H9 (cell line): ENCODE measurements at regions not wholly inside any gene's neighbourhood (a gene's known extent, or its start where the extent isn't known, plus 50 kb on each side); places are given as distances from the start of the nearest gene placed in this dataset.
"Not testable (repeated sequence)": the region's sequence is repeated elsewhere in the genome, so short reads cannot be mapped to it uniquely, and the experiment has no call there.

Experiments used
- DNase-seq: peaks from one replicate; pipeline ENCODE4 v3.0.0-alpha.2; 2017
- H2AFZ ChIP-seq: one replicate; pipeline ENCODE4 v1.6.1; 2013; ENCODE audit warnings: mild to moderate bottlenecking, low read length, control low read depth, moderate library complexity
- H2AK5ac ChIP-seq: 2 replicates; pipeline ENCODE4 v1.6.1; 2013; ENCODE audit warnings: low read length, control low read depth, mixed read lengths; ENCODE audit not compliant: insufficient read length
- H2BK120ac ChIP-seq: one replicate; pipeline ENCODE4 v1.6.1; 2013; ENCODE audit warnings: low read depth, mild to moderate bottlenecking, low read length, control low read depth, inconsistent platforms; ENCODE audit not compliant: poor library complexity, severe bottlenecking
- H2BK12ac ChIP-seq: 2 replicates; pipeline ENCODE4 v1.6.1; 2013; ENCODE audit warnings: low read length, control low read depth, mixed read lengths, low read depth; ENCODE audit not compliant: insufficient read length
- H2BK15ac ChIP-seq: 2 replicates; pipeline ENCODE4 v1.6.1; 2013; ENCODE audit warnings: low read depth, low read length, control low read depth
- H2BK20ac ChIP-seq: one replicate; pipeline ENCODE4 v1.6.1; 2013; ENCODE audit warnings: low read depth, mild to moderate bottlenecking, low read length, control low read depth, inconsistent platforms; ENCODE audit not compliant: poor library complexity, severe bottlenecking
- H2BK5ac ChIP-seq: 2 replicates; pipeline ENCODE4 v1.6.1; 2013; ENCODE audit warnings: low read length, control low read depth, mixed read lengths; ENCODE audit not compliant: insufficient read length
- H3K14ac ChIP-seq: 2 replicates; pipeline ENCODE4 v1.6.1; 2013; ENCODE audit warnings: low read length, control low read depth; ENCODE audit not compliant: insufficient read depth
- H3K18ac ChIP-seq: 2 replicates; pipeline ENCODE4 v1.6.1; 2013; ENCODE audit warnings: low read depth, mild to moderate bottlenecking, mixed read lengths, low read length, control low read depth; ENCODE audit not compliant: insufficient read length
- H3K23ac ChIP-seq: 2 replicates; pipeline ENCODE4 v1.6.1; 2013; ENCODE audit warnings: low read length, control low read depth, mixed read lengths, low read depth; ENCODE audit not compliant: insufficient read length
- H3K23me2 ChIP-seq: 2 replicates; pipeline ENCODE4 v1.6.1; 2013; ENCODE audit warnings: low read depth, mild to moderate bottlenecking, mixed read lengths, low read length, control low read depth; ENCODE audit not compliant: insufficient read length, poor library complexity, severe bottlenecking
- H3K27ac ChIP-seq: 2 replicates; pipeline ENCODE4 v1.5.1; 2013; ENCODE audit warnings: low read length, control low read depth, mixed read lengths, low read depth; ENCODE audit not compliant: insufficient read length
- H3K27me3 ChIP-seq: 2 replicates; pipeline ENCODE4 v1.6.1; 2013; ENCODE audit warnings: low read length, control low read depth, inconsistent platforms; ENCODE audit not compliant: insufficient read depth
- H3K4ac ChIP-seq: 2 replicates; pipeline ENCODE4 v1.6.1; 2013; ENCODE audit warnings: low read depth, mild to moderate bottlenecking, control low read depth, inconsistent platforms, low read length, moderate library complexity
- H3K4me1 ChIP-seq: 2 replicates; pipeline ENCODE4 v1.6.1; 2013; ENCODE audit warnings: low read length, control low read depth, inconsistent platforms; ENCODE audit not compliant: insufficient read depth
- H3K4me2 ChIP-seq: 2 replicates; pipeline ENCODE4 v1.6.1; 2013; ENCODE audit warnings: low read length, control low read depth, mixed read lengths; ENCODE audit not compliant: insufficient read length, insufficient read depth
- H3K56ac ChIP-seq: 2 replicates; pipeline ENCODE4 v1.6.1; 2013; ENCODE audit warnings: low read depth, mild to moderate bottlenecking, mixed read lengths, low read length, control low read depth; ENCODE audit not compliant: insufficient read length
- H3K79me1 ChIP-seq: 2 replicates; pipeline ENCODE4 v1.6.1; 2013; ENCODE audit warnings: low read depth, mild to moderate bottlenecking, moderate library complexity, low read length, control low read depth, inconsistent platforms; ENCODE audit not compliant: insufficient read depth, poor library complexity, severe bottlenecking
- H3K79me2 ChIP-seq: 2 replicates; pipeline ENCODE4 v1.6.1; 2013; ENCODE audit warnings: low read length, control low read depth, inconsistent platforms; ENCODE audit not compliant: insufficient read depth
- H3K9ac ChIP-seq: 2 replicates; pipeline ENCODE4 v1.6.1; 2013; ENCODE audit warnings: low read length, control low read depth, mixed read lengths; ENCODE audit not compliant: insufficient read length; ENCODE audit errors: extremely low read depth
- H3K9me3 ChIP-seq: one replicate; pipeline ENCODE4 v1.6.1; 2013; ENCODE audit warnings: low read depth, low read length, inconsistent platforms; ENCODE audit not compliant: control insufficient read depth
- H3T11ph ChIP-seq: one replicate; pipeline ENCODE4 v1.6.1; 2013; ENCODE audit warnings: mild to moderate bottlenecking, low read length, control low read depth, inconsistent platforms
- H4K20me1 ChIP-seq: one replicate; pipeline ENCODE4 v1.6.1; 2013; ENCODE audit not compliant: control insufficient read depth, insufficient read length, insufficient read depth
- H4K5ac ChIP-seq: 2 replicates; pipeline ENCODE4 v1.6.1; 2013; ENCODE audit warnings: low read depth, mild to moderate bottlenecking, mixed read lengths, low read length, control low read depth; ENCODE audit not compliant: insufficient read length
- H4K8ac ChIP-seq: replicated peaks from 2 replicates; pipeline ENCODE4 v1.6.1; 2013; ENCODE audit warnings: low read length, control low read depth, mixed read lengths, low read depth; ENCODE audit not compliant: insufficient read length
- H4K91ac ChIP-seq: 2 replicates; pipeline ENCODE4 v1.6.1; 2013; ENCODE audit warnings: low read depth, mild to moderate bottlenecking, moderate library complexity, mixed read lengths, low read length, control low read depth; ENCODE audit not compliant: insufficient read length
- H3K27ac Mint-ChIP-seq, 3 experiments: 2 replicates in 2 of 3; 3 replicates in 1 of 3; pipeline ENCODE4 v1.8.0; 2020 to 2021; ENCODE audit warnings: mixed read lengths in 3 of 3, mild to moderate bottlenecking in 1 of 3, moderate library complexity in 1 of 3
- H3K27me3 Mint-ChIP-seq: 2 replicates; pipeline ENCODE4 v1.8.0; 2021; ENCODE audit warnings: low read depth, mild to moderate bottlenecking, moderate library complexity, mixed read lengths
- H3K36me3 Mint-ChIP-seq, 3 experiments: 2 replicates in 2 of 3; 3 replicates in 1 of 3; pipeline ENCODE4 v1.8.0; 2020 to 2021; ENCODE audit warnings: low read depth in 3 of 3, mixed read lengths in 3 of 3; ENCODE audit not compliant: insufficient read depth in 1 of 3
- H3K4me1 Mint-ChIP-seq, 2 experiments: 2 replicates each; pipeline ENCODE4 v1.8.0; 2020; ENCODE audit warnings: mixed read lengths in 2 of 2
- H3K4me3 Mint-ChIP-seq, 2 experiments: 2 replicates in 1 of 2; 3 replicates in 1 of 2; pipeline ENCODE4 v1.8.0; 2020 to 2021; ENCODE audit warnings: mild to moderate bottlenecking in 2 of 2, mixed read lengths in 2 of 2, moderate library complexity in 1 of 2
- H3K9me3 Mint-ChIP-seq, 2 experiments: 2 replicates in 1 of 2; 3 replicates in 1 of 2; pipeline ENCODE4 v1.8.0; 2020; ENCODE audit warnings: mild to moderate bottlenecking in 2 of 2, mixed read lengths in 2 of 2, moderate library complexity in 1 of 2
- CTCF ChIP-seq: fragments of 200-600 bp; sonication (generic); conservative IDR thresholded peaks from 3 replicates; pipeline ENCODE4 v1.8.0; 2021; ENCODE audit warnings: antibody characterized with exemption, mild to moderate bottlenecking
- WGBS: extraction: QIAGEN DNeasy Blood & Tissue Kit; methylation state at CpG from one replicate; pipeline ENCODE4 v1.1.7; 2013; ENCODE audit warnings: missing lambda C conversion rate, low lambda C conversion rate, mixed read lengths; ENCODE audit not compliant: insufficient read length; ENCODE audit errors: extremely low coverage; 5-methylcytosine and 5-hydroxymethylcytosine counted together

GRCh38 chr16:59632276-59632855 is 898.2 kb upstream of the GOT2 start:
- Histone ChIP-seq H3K9me3 (no peaks in the 10 kb centered on the region), H2AFZ (no peak overlapping the region), H3K4ac (no peak overlapping the region), H3K18ac (no peak overlapping the region), H4K20me1 (no peaks in the 10 kb centered on the region), H3K14ac (no peak overlapping the region), H2BK120ac (no peak overlapping the region), H4K8ac (no peak overlapping the region), H3K4me1 (no peaks in the 10 kb centered on the region), H4K91ac (no peak overlapping the region), H3K4me2 (no peak overlapping the region), H3K27ac (no peak overlapping the region), H3K56ac (no peak overlapping the region), H2BK5ac (no peak overlapping the region), H2BK12ac (no peak overlapping the region), H3K27me3 (no peaks in the 10 kb centered on the region), H2AK5ac (no peak overlapping the region), H3K23me2 (no peaks in the 10 kb centered on the region), H3T11ph (no peak overlapping the region), H3K79me1 (no peaks in the 10 kb centered on the region), H2BK15ac (no peak overlapping the region), H4K5ac (no peak overlapping the region), H2BK20ac (no peak overlapping the region), H3K23ac (no peak overlapping the region), H3K79me2 (no peaks in the 10 kb centered on the region), H3K9ac (no peak overlapping the region)
- Mint-ChIP-seq H3K36me3 (peaks cover 5 to 6% (median 6%) of the 10 kb centered on the region in 3 experiments; a peak in 6 of 7 replicates), H3K27ac (no peak overlapping the region), H3K4me1 (peaks cover 4 to 7% of the 10 kb centered on the region in 2 experiments; a peak in 1 of 4 replicates), H3K27me3 (no peaks in the 10 kb centered on the region; the same call in 1 of the 2 replicates), H3K9me3 (peaks cover 9 to 13% of the 10 kb centered on the region in 2 experiments), H3K4me3 (no peak overlapping the region)
- TF ChIP-seq CTCF = no peak
- WGBS = no CpG with 5 or more reads among the region's 3 CpGs
- DNase-seq = no peak

GRCh38 chr16:59624381-59624780 is 890.3 kb upstream of the GOT2 start:
- WGBS = no CpG with 5 or more reads among the region's 2 CpGs
- DNase-seq, H2AFZ ChIP-seq, H3K4ac ChIP-seq, H3K4me3 Mint-ChIP-seq, H4K20me1 ChIP-seq, H3K14ac ChIP-seq, H3K27ac Mint-ChIP-seq, H3K23ac ChIP-seq, H3K79me1 ChIP-seq, H3K4me1 ChIP-seq, H2BK12ac ChIP-seq, H2BK5ac ChIP-seq, H3K36me3 Mint-ChIP-seq, H4K91ac ChIP-seq, H2BK120ac ChIP-seq, H4K8ac ChIP-seq, H3K4me2 ChIP-seq, H3K56ac ChIP-seq, H3K79me2 ChIP-seq, H4K5ac ChIP-seq, H2BK20ac ChIP-seq, H3K27me3 Mint-ChIP-seq, H3K27ac ChIP-seq, H3K9me3 Mint-ChIP-seq, H3K9ac ChIP-seq, H3T11ph ChIP-seq, H2AK5ac ChIP-seq, H3K23me2 ChIP-seq, H3K18ac ChIP-seq, H3K27me3 ChIP-seq, H3K4me1 Mint-ChIP-seq, H2BK15ac ChIP-seq, H3K9me3 ChIP-seq: not testable (repeated sequence)
